CD4-positive, alpha-beta T cell (primary cell): ENCODE measurements at regions not wholly inside any gene's neighbourhood (a gene's known extent, or its start where the extent isn't known, plus 50 kb on each side); places are given as distances from the start of the nearest gene placed in this dataset.

Experiments used
- ATAC-seq: fragments of 200-7000 bp; cut with Tn5 transposase; one replicate; pipeline ENCODE4 v1.10.0; 2022; ENCODE audit warnings: mild to moderate bottlenecking; ENCODE audit not compliant: poor library complexity
- CTCF ChIA-PET: fragments of 350-600 bp; sonication (Branson Sonifier 250); formaldehyde crosslinking; loops from one replicate; lab custom pipeline; 2021; ENCODE audit warnings: antibody characterized with exemption, inconsistent platforms; lab: Charles Lee
- POLR2A ChIA-PET: fragments of 350-600 bp; sonication (Branson Sonifier 250); formaldehyde crosslinking; loops from one replicate; lab custom pipeline; 2021; ENCODE audit warnings: antibody characterized with exemption, inconsistent platforms; lab: Charles Lee
- DNase-seq, 14 experiments: peaks; one replicate each; pipeline ENCODE4 v3.0.0-alpha.2; 2013 to 2020; ENCODE audit warnings: mixed read lengths in 2 of 14
- H3K27ac ChIP-seq, 2 donors: one replicate each; pipeline versions ENCODE4 v1.5.1 to v1.7.0; 2013; ENCODE audit warnings: low read length in 2 of 2, low read depth in 1 of 2, mild to moderate bottlenecking in 1 of 2
- H3K27me3 ChIP-seq, 2 experiments: 1 replicate in 1 of 2; 2 replicates in 1 of 2; pipeline versions ENCODE4 v1.6.1 to v1.7.0; 2013; ENCODE audit warnings: low read length in 2 of 2, control low read depth in 1 of 2, mild to moderate bottlenecking in 1 of 2, moderate library complexity in 1 of 2; ENCODE audit not compliant: insufficient read depth in 2 of 2, control insufficient read depth in 1 of 2
- H3K36me3 ChIP-seq: one replicate; pipeline ENCODE4 v1.6.1; 2013; ENCODE audit warnings: low read length, control low read depth; ENCODE audit not compliant: insufficient read depth
- H3K4me1 ChIP-seq: one replicate; pipeline ENCODE4 v1.6.1; 2013; ENCODE audit warnings: low read length, control low read depth; ENCODE audit not compliant: insufficient read depth
- H3K4me3 ChIP-seq: one replicate; pipeline ENCODE4 v1.5.1; 2013; ENCODE audit warnings: mild to moderate bottlenecking, low read length, moderate library complexity
- H3K9me3 ChIP-seq, 2 experiments: 1 replicate in 1 of 2; 2 replicates in 1 of 2; pipeline versions ENCODE4 v1.6.1 to v1.7.0; 2013; ENCODE audit warnings: low read length in 2 of 2, mild to moderate bottlenecking in 2 of 2, control low read depth in 1 of 2, moderate library complexity in 1 of 2; ENCODE audit not compliant: control insufficient read depth in 1 of 2, insufficient read depth in 1 of 2
- H3K27ac Mint-ChIP-seq: one replicate; pipeline ENCODE4 v1.8.0; 2020; ENCODE audit warnings: mixed read lengths
- H3K27me3 Mint-ChIP-seq: one replicate; pipeline ENCODE4 v1.8.0; 2021; ENCODE audit warnings: mixed read lengths
- H3K36me3 Mint-ChIP-seq: one replicate; pipeline ENCODE4 v1.8.0; 2021; ENCODE audit warnings: low read depth, mixed read lengths
- H3K4me1 Mint-ChIP-seq: one replicate; pipeline ENCODE4 v1.8.0; 2021; ENCODE audit warnings: low read depth, mixed read lengths
- H3K4me3 Mint-ChIP-seq: one replicate; pipeline ENCODE4 v1.8.0; 2020; ENCODE audit warnings: mild to moderate bottlenecking, mixed read lengths
- H3K9me3 Mint-ChIP-seq: one replicate; pipeline ENCODE4 v1.8.0; 2020; ENCODE audit warnings: mixed read lengths
- CTCF ChIP-seq: fragments of 200-600 bp; IDR thresholded peaks from one replicate; pipeline ENCODE4 v1.8.0; 2022; ENCODE audit warnings: antibody characterized with exemption, mild to moderate bottlenecking
- intact Hi-C, 2 experiments: fragments of 100-400 bp; cut with DNase I in 1 of 2; cut with micrococcal nuclease in 1 of 2; formaldehyde crosslinking; loops; one replicate each; pipeline versions ENCODE4 v1.15.1 to v1.9.0; 2023 to 2025; cut with DNase I, micrococcal nuclease

DNA sequence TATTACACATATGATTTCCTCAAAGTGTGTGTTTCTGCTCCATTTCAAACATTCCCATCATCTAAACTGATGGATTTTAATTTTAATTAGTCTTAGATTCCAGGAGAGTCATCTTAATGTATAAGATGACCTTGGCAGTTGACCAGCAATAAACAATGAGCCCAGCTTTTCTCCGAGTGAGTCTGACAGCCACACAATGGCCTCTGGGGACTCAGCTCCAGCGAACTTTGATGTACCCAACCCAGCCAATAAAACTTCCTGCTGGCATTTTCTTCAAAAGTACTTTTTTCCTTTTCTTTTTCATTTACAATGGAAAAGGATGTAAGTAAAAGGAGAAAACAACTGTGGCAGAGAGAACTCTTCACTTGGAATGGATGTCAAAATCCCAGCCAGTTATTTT is 139.1 kb upstream of the CTBP2 start:
- TF ChIP-seq CTCF = no peak
- Histone ChIP-seq H3K36me3 (no peaks in the 10 kb centered on the region), H3K9me3 (peaks cover 0 to 5% of the 10 kb centered on the region in 2 experiments), H3K27ac (no peak overlapping the region), H3K27me3 (no peaks in the 10 kb centered on the region), H3K4me3 (no peak overlapping the region), H3K4me1 (no peaks in the 10 kb centered on the region)
- DNase-seq = no peak
- no peaks in the 10 kb centered on the region for H3K27me3 Mint-ChIP-seq
- H3K4me1 Mint-ChIP-seq = no peaks in the 10 kb centered on the region
- H3K27ac Mint-ChIP-seq = no peak overlapping the region
- H3K36me3 Mint-ChIP-seq = no peaks in the 10 kb centered on the region
- H3K4me3 Mint-ChIP-seq = no peak overlapping the region
- H3K9me3 Mint-ChIP-seq = no peaks in the 10 kb centered on the region
- ChIA-PET POLR2A (no interaction called here), CTCF (no interaction called here)
- intact Hi-C loops = no loop called here
- ATAC-seq = no peak

- intact Hi-C loops = no loop called here
- H3K27ac Mint-ChIP-seq = no peak overlapping the region
- Histone ChIP-seq H3K9me3 (peaks cover 0 to 5% of the 10 kb centered on the region in 2 experiments), H3K4me3 (no peak overlapping the region), H3K27me3 (no peaks in the 10 kb centered on the region), H3K27ac (no peak overlapping the region), H3K36me3 (no peaks in the 10 kb centered on the region), H3K4me1 (no peaks in the 10 kb centered on the region)
- ATAC-seq = no peak
- no peaks in the 10 kb centered on the region for H3K9me3 Mint-ChIP-seq
- no peaks in the 10 kb centered on the region for H3K4me1 Mint-ChIP-seq
- H3K27me3 Mint-ChIP-seq = no peaks in the 10 kb centered on the region
- no peaks in the 10 kb centered on the region for H3K36me3 Mint-ChIP-seq
- ChIA-PET POLR2A (no interaction called here), CTCF (no interaction called here)
- TF ChIP-seq CTCF = no peak
- no peak overlapping the region for H3K4me3 Mint-ChIP-seq
- no peak for DNase-seq
Measured at GRCh38 chr10:125296598-125296997, 136.2 kb upstream of the CTBP2 start.

DNA sequence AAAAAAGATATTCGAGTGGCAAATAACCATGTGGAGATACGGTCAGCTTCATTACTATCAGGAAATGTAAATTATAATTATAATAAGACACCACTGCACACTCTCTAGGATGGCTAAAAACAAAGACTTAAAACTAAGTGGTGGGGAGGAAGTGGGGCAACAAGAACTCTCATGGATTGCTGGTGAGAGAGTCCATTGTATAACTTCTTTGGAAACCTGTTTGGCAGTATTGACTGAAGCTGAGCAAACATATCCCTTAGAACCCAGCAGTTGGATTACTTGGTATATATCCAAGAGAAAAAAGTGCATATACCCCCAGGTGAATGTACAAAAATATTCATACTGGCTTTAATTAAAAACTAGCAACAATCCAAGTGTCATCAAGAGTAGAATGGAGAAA is 133.7 kb upstream of the CTBP2 start:
- Mint-ChIP-seq H3K4me1 (no peaks in the 10 kb centered on the region), H3K27me3 (no peaks in the 10 kb centered on the region), H3K36me3 (no peaks in the 10 kb centered on the region), H3K27ac (no peak overlapping the region), H3K9me3 (no peaks in the 10 kb centered on the region), H3K4me3 (no peak overlapping the region)
- Histone ChIP-seq H3K4me3 (no peak overlapping the region), H3K36me3 (no peaks in the 10 kb centered on the region), H3K9me3 (peaks cover 0 to 5% of the 10 kb centered on the region in 2 experiments), H3K27ac (no peak overlapping the region), H3K27me3 (no peaks in the 10 kb centered on the region), H3K4me1 (no peaks in the 10 kb centered on the region)
- DNase-seq (no peak), ATAC-seq (no peak)
- intact Hi-C loops = no loop called here
- POLR2A ChIA-PET = no interaction called here
- TF ChIP-seq CTCF = no peak
- CTCF ChIA-PET = no interaction called here
